ENCODE measurements at regions not wholly inside any gene's neighbourhood (a gene's known extent, or its start where the extent isn't known, plus 50 kb on each side); places are given as distances from the start of the nearest gene placed in this dataset.

DNA sequence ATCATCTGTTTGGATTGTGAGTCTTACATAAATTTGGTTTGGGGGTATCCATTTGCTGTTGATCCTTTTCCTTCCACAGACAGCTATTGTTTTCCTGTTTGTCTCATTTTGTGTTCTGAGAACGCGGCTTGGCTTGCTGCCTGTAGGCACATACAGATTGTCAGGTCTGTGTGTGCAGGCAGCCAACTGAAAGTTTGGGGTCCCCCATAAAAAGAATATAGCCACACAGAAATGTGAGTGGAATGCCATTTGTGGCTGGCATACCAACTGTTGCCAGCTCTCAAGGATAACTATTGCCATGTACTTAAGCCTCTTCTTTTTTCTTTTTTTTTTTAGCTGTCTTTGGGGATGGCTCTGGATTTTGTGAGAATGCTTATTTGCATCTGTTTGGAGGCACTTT is 1308.0 kb downstream of the ROBO1 start:
- Histone ChIP-seq H3K36me3 (no peaks in the 10 kb centered on the region), H3K4me1 (peaks cover 0 to 8% (median 0%) of the 10 kb centered on the region in 3 donors), H3K27ac (no peak overlapping the region), H3K9me3 (peaks cover 0 to 7% (median 0%) of the 10 kb centered on the region in 3 donors), H3K4me3 (no peak overlapping the region), H3K27me3 (no peaks in the 10 kb centered on the region)
- intact Hi-C loops (cut with DNase I), result no loop called here
- WGBS, 2 donors, result 56 to 96% methylated on average over 2 of the region's 2 CpGs
- no peak for TF ChIP-seq POLR2A (IDR thresholded peaks at IDR 0.05)
- TF ChIP-seq CTCF (IDR thresholded peaks at IDR 0.05), result no peak
- no peak for DNase-seq

DNA sequence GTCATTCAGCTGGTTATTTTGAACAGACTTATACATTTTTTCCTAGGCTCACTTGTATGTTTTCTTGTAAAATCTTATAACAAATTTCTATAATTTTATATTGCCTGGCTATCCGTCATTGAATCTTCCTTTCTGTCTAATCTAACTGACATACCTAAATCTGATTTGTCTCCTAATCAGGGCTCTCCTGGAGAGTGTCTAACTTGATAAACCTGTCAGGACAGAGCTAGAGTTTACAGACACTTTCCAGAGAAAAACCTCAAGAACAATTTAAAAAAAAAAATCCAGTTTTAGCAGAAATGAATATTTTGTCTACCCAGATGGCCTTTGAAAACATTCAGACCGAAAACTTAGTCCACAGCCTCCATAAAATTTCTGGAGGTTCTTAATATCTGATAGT is 1305.8 kb downstream of the ROBO1 start:
- WGBS, 2 donors, result 0 to 2% methylated on average over 2 of the region's 2 CpGs
- no peaks in the 10 kb centered on the region for H3K4me1 ChIP-seq
- H3K27me3 ChIP-seq, result no peaks in the 10 kb centered on the region
- DNase-seq, result no peak
- TF ChIP-seq POLR2A (IDR thresholded peaks at IDR 0.05), result no peak
- no peak for TF ChIP-seq CTCF (IDR thresholded peaks at IDR 0.05)
- H3K36me3 ChIP-seq, result no peaks in the 10 kb centered on the region
- H3K4me3 ChIP-seq, result no peak overlapping the region
- intact Hi-C loops (cut with DNase I), result no loop called here
- H3K27ac ChIP-seq, result no peak overlapping the region
- peaks cover 0 to 7% (median 0%) of the 10 kb centered on the region in 3 donors for H3K9me3 ChIP-seq

GRCh38 chr3:78476076-78476475 is 1291.7 kb downstream of the ROBO1 start:
- DNase-seq, result no peak

DNA sequence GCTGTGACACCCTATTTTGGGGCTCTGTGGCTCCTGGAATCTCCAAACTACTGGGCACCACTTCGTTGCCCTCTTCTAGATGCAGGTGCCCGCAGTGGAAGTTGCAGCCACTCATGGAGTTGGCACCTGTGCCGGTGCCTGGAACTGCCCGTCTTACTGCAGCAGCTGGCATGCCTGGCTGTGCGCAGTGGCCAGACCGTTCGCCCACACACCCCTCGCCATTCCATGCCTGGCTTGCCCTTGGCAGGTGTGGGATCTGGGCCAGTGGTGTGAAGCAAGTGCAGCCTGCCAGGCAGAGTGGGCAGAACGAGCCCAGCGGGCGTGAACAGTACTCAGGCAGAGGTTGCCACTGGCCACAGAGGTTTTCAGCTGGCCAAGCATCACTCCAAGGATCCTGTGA is 1286.7 kb downstream of the ROBO1 start:
- TF ChIP-seq CTCF (IDR thresholded peaks at IDR 0.05), result no peak
- TF ChIP-seq POLR2A (IDR thresholded peaks at IDR 0.05), result no peak
- Histone ChIP-seq H3K27me3 (no peaks in the 10 kb centered on the region), H3K4me1 (no peaks in the 10 kb centered on the region), H3K9me3 (no peaks in the 10 kb centered on the region), H3K36me3 (no peaks in the 10 kb centered on the region), H3K4me3 (no peak overlapping the region), H3K27ac (no peak overlapping the region)
- 80 to 96% methylated on average over 1 to 6 of the region's 11 CpGs for WGBS, 2 donors
- no peak for DNase-seq
- intact Hi-C loops (cut with DNase I), result no loop called here

More at GRCh38 chr3:78476076-78476475, 1291.7 kb downstream of the ROBO1 start:
- no peaks in the 10 kb centered on the region for H3K4me1 ChIP-seq
- no peak overlapping the region for H3K4me3 ChIP-seq
- H3K36me3 ChIP-seq, result no peaks in the 10 kb centered on the region
- peaks cover 0 to 17% (median 0%) of the 10 kb centered on the region in 3 donors for H3K9me3 ChIP-seq
- TF ChIP-seq CTCF (IDR thresholded peaks at IDR 0.05), result no peak
- TF ChIP-seq POLR2A (IDR thresholded peaks at IDR 0.05), result no peak
- WGBS, 2 donors, result 80 to 89% methylated on average over 3 of the region's 3 CpGs
- H3K27ac ChIP-seq, result no peak overlapping the region
- intact Hi-C loops (cut with DNase I), result no loop called here
- no peaks in the 10 kb centered on the region for H3K27me3 ChIP-seq

DNA sequence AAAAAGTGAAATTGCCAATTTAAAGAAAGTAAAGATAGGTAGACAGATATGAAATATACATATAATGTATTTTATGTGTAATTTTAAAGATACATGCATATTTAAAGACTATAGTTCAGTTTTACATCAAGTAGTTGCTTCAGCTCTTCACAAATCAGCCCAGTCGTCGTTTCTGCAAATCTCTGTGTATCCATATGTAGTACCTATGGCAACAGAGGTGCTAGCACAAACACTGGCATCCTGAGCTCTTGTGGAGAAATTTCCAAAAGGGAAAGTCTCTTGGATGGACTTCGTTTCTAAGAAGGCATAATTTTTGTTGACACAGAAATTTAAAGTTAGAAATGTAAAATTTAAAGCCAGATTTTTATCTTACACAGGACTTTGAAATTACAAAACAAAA is 1284.7 kb downstream of the ROBO1 start:
- Histone ChIP-seq H3K27me3 (no peaks in the 10 kb centered on the region), H3K4me3 (no peak overlapping the region), H3K36me3 (no peaks in the 10 kb centered on the region), H3K4me1 (no peaks in the 10 kb centered on the region), H3K27ac (no peak overlapping the region), H3K9me3 (peaks cover 0 to 14% (median 0%) of the 10 kb centered on the region in 3 donors)
- intact Hi-C loops (cut with DNase I), result no loop called here
- WGBS, 2 donors, result 33 to 43% methylated on average over 3 of the region's 3 CpGs
- DNase-seq, result no peak
- TF ChIP-seq CTCF (IDR thresholded peaks at IDR 0.05), result no peak

Measured in esophagus squamous epithelium (tissue), 5 donors.